GM12865 (cell line): ENCODE measurements at regions not wholly inside any gene's neighbourhood (a gene's known extent, or its start where the extent isn't known, plus 50 kb on each side); places are given as distances from the start of the nearest gene placed in this dataset.
"Not testable (repeated sequence)": the region's sequence is repeated elsewhere in the genome, so short reads cannot be mapped to it uniquely, and the experiment has no call there.

ENCODE experiments used
- DNase-seq: peaks from one replicate; pipeline ENCODE4 v3.0.0; 2010; ENCODE audit warnings: low read depth
- H3K4me3 ChIP-seq: 2 replicates; pipeline ENCODE4 v1.5.1; 2011; ENCODE audit warnings: mild to moderate bottlenecking, low read depth, low read length, control low read depth
- TF ChIP-seq, protein P1 (sequence below): IDR thresholded peaks from 2 replicates; pipeline ENCODE4 v1.5.1; 2011; ENCODE audit warnings: low read length, control low read depth, low read depth, inconsistent platforms; ENCODE audit not compliant: insufficient read depth; ENCODE audit errors: missing control alignments

DNA sequence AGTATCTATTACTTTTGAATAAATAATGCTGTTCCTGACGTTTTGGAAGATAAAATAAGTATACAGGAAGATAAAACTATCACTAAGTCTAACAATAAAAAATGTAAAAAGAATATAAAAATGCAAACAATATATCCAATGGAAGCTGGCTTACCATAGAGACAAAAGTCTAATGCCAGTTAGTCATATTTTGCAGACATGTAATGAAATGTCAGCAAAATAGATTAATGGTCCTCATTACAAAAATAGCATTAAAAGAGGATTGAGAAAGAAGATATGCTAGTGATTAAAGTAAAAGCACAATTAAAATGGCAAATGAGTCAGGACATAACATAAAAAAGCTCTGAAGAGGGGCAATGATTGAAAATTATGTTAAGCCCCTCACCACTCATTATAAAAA lies 265.0 kb downstream of the MMUT start:
- H3K4me3 ChIP-seq = no peak overlapping the region
- no peak for DNase-seq
- TF ChIP-seq, protein P1, sequence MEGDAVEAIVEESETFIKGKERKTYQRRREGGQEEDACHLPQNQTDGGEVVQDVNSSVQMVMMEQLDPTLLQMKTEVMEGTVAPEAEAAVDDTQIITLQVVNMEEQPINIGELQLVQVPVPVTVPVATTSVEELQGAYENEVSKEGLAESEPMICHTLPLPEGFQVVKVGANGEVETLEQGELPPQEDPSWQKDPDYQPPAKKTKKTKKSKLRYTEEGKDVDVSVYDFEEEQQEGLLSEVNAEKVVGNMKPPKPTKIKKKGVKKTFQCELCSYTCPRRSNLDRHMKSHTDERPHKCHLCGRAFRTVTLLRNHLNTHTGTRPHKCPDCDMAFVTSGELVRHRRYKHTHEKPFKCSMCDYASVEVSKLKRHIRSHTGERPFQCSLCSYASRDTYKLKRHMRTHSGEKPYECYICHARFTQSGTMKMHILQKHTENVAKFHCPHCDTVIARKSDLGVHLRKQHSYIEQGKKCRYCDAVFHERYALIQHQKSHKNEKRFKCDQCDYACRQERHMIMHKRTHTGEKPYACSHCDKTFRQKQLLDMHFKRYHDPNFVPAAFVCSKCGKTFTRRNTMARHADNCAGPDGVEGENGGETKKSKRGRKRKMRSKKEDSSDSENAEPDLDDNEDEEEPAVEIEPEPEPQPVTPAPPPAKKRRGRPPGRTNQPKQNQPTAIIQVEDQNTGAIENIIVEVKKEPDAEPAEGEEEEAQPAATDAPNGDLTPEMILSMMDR = no peak

DNA sequence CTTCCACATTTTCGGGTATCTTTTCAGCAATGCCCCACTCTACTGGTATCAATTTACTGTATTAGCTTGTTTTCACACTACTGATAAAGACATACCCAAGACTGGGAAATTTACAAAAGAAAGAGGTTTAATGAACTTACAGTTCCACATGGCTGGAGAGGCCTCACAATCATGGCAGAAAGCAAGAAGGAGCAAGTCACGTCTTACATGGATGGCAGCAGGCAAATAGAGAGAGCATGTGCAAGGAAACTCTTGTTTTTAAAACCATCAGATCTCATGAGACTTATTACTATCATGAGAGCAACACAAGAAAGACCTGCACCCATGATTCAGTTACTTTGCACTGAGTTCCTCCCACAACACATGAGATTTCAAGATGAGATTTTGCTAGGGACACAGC lies 300.7 kb downstream of the MMUT start:
- not testable (repeated sequence) for DNase-seq, H3K4me3 ChIP-seq

DNA sequence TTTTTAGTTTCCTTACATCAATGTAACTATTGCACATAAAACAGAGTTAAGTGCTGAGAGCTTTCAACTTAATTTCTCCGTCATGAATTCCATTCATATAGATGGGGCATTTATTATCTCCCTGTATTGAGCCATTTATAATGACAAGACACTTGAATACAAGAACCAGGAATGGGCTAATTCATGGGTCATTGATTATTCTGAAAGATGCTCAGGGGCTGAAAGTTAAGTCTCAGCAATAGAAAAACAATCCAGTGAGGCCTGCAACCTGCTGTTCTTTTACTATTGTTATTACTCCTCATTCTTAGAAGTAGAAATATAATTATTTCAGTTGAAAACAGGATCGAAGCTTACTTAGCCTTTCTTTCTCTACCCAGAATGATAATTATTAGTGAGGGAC lies 307.7 kb downstream of the MMUT start:
- no peak for DNase-seq
- TF ChIP-seq, protein P1 = no peak

DNA sequence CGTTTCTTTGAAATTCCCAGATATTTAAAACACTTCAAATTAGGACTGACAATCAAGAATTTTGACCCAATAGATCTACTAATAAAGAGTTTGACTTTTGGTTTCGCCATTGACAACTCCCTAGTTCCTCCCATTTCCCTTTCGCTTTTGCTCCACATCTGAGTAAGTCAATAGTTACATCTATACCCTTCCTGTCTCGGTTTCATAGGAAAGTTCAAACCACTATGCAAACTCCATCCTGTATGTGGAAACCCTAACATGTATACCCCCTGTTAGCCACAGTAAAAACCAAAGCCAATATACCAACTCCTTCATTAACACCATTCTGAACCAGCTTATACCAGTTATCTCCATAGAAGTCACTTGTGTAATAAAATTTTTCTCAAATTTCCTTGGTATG lies 311.1 kb downstream of the MMUT start:
- peak; percentile 5 for DNase-seq
- TF ChIP-seq, protein P1 = no peak
- H3K4me3 ChIP-seq = no peak overlapping the region

More for the DNA sequence above, 307.7 kb downstream of the MMUT start:
- H3K4me3 ChIP-seq = no peak overlapping the region

DNA sequence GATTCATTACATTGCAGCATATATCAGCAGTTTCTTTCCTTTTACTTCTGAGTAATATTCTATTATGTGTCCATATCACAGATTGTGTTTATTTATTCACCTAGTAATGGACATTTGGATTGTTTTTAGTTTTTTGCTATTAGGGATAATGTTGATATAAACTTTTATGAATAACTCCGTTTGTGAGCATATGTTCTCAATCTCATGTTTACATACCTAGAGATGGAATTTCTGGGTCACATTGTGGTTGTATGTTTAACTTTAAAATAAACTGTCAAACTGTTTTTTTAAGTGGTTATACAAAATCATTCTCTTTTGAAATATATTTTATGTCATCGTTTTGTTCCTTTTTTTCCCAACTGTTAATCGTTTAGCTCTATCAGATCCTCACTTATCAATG lies 311.6 kb downstream of the MMUT start:
- TF ChIP-seq, protein P1 = no peak
- no peak for DNase-seq

DNA sequence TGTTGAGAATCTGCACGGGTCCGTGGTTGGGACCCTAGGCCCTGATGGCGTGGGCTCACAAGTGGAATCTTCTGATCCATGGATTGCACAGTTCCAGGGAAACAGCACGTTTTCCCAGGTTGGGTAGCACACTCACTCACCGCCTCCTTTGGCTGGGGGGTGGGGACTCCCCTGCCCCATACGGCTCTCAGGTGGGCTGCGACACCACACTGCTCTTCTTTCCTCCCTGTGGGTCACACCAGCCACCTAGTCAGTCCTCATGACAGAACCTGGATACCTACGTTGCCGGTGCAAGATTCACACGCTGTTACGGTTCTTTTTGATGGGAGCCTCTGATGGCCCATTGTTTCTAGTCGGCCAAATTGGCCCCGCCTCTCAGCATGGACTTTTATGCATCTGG lies 312.0 kb downstream of the MMUT start:
- TF ChIP-seq, protein P1 = no peak
- DNase-seq = no peak
- H3K4me3 ChIP-seq = no peak overlapping the region

More for the DNA sequence above, 311.6 kb downstream of the MMUT start:
- H3K4me3 ChIP-seq = no peak overlapping the region

DNA sequence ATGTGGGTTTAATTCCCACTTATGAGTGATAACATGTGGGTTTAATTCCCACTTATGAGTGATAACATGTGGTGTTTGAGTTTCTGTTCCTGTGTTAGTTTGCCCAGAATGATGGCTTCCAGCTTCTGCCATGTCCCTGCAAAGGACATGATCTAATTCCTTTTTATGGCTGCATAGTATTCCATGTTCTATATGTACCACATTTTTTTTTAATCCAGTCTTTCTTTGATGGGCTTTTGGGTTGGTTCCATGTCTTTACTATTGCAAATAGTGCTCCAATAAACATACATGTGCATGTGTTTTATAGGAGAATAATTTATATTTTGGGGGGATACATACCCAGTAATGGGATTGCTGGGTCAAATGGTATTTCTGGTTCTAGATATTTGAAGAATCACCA lies 317.8 kb downstream of the MMUT start:
- TF ChIP-seq, protein P1 = no peak
- DNase-seq = no peak
- no peak overlapping the region for H3K4me3 ChIP-seq
